BLaER1 (cell line): ENCODE measurements at regions not wholly inside any gene's neighbourhood (a gene's known extent, or its start where the extent isn't known, plus 50 kb on each side); places are given as distances from the start of the nearest gene placed in this dataset.
"Not testable (repeated sequence)": the region's sequence is repeated elsewhere in the genome, so short reads cannot be mapped to it uniquely, and the experiment has no call there.

ENCODE experiments used
- H3K27ac ChIP-seq: shearing (Covaris generic); formaldehyde crosslinking; 2 replicates; pipeline ENCODE4 v1.8.1; 2022
- H3K27me3 ChIP-seq: shearing (Covaris generic); formaldehyde crosslinking; 2 replicates; pipeline ENCODE4 v1.8.1; 2022
- H3K36me3 ChIP-seq: shearing (Covaris generic); formaldehyde crosslinking; 2 replicates; pipeline ENCODE4 v1.8.1; 2022
- H3K4me1 ChIP-seq: shearing (Covaris generic); formaldehyde crosslinking; 2 replicates; pipeline ENCODE4 v1.8.1; 2022
- H3K4me2 ChIP-seq: shearing (Covaris generic); formaldehyde crosslinking; 2 replicates; pipeline ENCODE4 v1.8.1; 2022
- H3K4me3 ChIP-seq: shearing (Covaris generic); formaldehyde crosslinking; 2 replicates; pipeline ENCODE4 v1.8.1; 2022
- H3K9ac ChIP-seq: shearing (Covaris generic); formaldehyde crosslinking; 2 replicates; pipeline ENCODE4 v1.8.1; 2022
- H3K9me3 ChIP-seq: shearing (Covaris generic); formaldehyde crosslinking; 2 replicates; pipeline ENCODE4 v1.8.1; 2022
- H4K20me1 ChIP-seq: shearing (Covaris generic); formaldehyde crosslinking; 2 replicates; pipeline ENCODE4 v1.8.1; 2022
- Cebpa-rat ChIP-seq: shearing (Covaris generic); IDR thresholded peaks from 2 replicates; pipeline ENCODE4 v1.8.1; 2022

DNA sequence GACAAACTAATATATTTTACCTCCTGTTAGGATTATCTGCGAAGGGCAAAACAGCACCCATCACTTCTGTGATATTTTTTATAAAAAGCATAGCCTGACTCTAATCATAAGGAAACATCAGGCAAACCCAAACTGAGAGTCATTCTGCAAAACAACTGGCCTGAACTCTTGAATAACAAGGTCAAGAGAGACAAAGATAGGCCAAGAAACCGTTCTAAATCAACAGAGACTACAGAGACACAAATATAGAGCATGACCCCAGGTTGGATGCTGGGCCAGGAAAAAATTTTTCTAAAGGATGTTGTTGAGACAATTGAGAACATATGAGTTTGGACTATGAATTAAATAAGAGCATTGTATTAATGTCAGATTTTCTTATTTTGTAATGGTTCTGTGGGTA is 384.9 kb downstream of the NFIB start:
- H4K20me1 ChIP-seq: no peaks in the 10 kb centered on the region
- H3K4me2 ChIP-seq: no peak overlapping the region
- H3K9ac ChIP-seq: no peak overlapping the region
- no peak for TF ChIP-seq Cebpa-rat
- H3K27me3 ChIP-seq: no peaks in the 10 kb centered on the region
- no peaks in the 10 kb centered on the region for H3K36me3 ChIP-seq
- H3K4me3 ChIP-seq: no peak overlapping the region
- H3K4me1 ChIP-seq: no peaks in the 10 kb centered on the region
- H3K9me3 ChIP-seq: peaks cover 8% of the 10 kb centered on the region; the same call in 1 of the 2 replicates
- H3K27ac ChIP-seq: no peak overlapping the region

DNA sequence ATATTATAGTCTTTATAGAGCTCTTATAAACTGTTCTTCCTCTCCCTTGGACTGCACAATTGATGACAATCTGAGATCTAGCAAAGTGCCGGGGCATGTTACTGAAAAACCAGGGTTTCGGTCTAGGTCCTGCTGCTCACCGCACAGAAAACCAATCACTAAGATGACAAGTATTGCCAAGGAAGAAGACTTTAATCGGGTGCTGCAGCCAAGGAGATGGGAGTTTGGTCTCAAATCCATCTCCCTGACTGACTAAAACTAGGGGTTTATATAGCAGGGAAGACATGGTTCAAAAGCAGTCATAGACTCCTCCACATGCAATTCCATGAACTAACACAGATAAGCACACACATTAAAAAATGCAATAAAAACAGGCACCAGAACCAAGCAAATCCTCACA is 390.6 kb downstream of the NFIB start:
- Histone ChIP-seq H3K27me3 (no peaks in the 10 kb centered on the region), H3K36me3 (no peaks in the 10 kb centered on the region)

DNA sequence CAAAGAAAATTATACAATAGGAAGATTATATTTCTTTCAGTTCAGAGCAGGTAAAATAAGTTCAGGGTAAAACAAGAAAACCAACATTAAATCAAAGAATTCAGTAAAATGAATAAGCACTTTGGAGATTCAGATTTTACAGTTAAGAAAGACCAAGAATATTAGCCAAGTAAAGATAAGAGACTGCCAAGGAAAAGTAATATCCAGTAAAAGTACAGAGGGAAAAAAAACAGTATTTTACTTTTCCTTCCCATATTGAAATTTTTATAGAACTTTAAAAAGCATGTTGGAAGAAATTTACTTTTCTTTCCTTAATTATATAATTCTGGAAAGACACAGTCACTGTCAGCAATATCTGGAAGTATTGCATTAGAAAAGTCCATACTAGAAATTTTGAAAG is 393.4 kb downstream of the NFIB start:
- peaks cover 18% of the 10 kb centered on the region for H3K9me3 ChIP-seq
- H3K27ac ChIP-seq: no peak overlapping the region
- H3K4me2 ChIP-seq: no peak overlapping the region
- no peaks in the 10 kb centered on the region for H3K4me1 ChIP-seq
- H3K36me3 ChIP-seq: no peaks in the 10 kb centered on the region
- no peak for TF ChIP-seq Cebpa-rat
- H4K20me1 ChIP-seq: no peaks in the 10 kb centered on the region
- H3K9ac ChIP-seq: no peak overlapping the region
- no peak overlapping the region for H3K4me3 ChIP-seq
- H3K27me3 ChIP-seq: no peaks in the 10 kb centered on the region

More for the DNA sequence above, 390.6 kb downstream of the NFIB start:
- Histone ChIP-seq H3K9ac (no peak overlapping the region), H4K20me1 (no peaks in the 10 kb centered on the region), H3K4me2 (no peak overlapping the region), H3K4me3 (no peak overlapping the region), H3K4me1 (no peaks in the 10 kb centered on the region), H3K9me3 (peaks cover 18% of the 10 kb centered on the region), H3K27ac (no peak overlapping the region)
- no peak for TF ChIP-seq Cebpa-rat

DNA sequence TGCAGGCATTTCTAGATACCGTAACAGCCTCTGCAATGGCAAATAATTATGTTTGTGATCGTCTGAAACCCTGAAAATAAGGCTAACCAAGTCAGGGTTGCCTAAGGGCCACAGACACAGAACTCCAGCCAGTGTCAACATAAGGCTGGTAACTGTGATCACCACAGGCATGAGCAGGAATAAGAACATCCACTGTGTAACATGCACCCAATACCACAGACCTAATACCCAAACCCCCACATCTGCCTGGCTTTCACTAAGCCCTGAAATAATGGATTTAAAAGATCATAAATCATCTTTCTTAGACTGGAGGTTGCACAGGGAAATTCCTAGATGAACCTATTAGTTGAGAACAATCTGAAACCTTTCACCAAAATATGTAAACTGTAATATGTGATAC is 394.5 kb downstream of the NFIB start:
- no peak for TF ChIP-seq Cebpa-rat
- Histone ChIP-seq H4K20me1 (no peaks in the 10 kb centered on the region), H3K27ac (no peak overlapping the region), H3K4me2 (no peak overlapping the region), H3K4me3 (no peak overlapping the region), H3K9ac (no peak overlapping the region), H3K36me3 (no peaks in the 10 kb centered on the region), H3K4me1 (no peaks in the 10 kb centered on the region), H3K27me3 (no peaks in the 10 kb centered on the region), H3K9me3 (peaks cover 10% of the 10 kb centered on the region)

DNA sequence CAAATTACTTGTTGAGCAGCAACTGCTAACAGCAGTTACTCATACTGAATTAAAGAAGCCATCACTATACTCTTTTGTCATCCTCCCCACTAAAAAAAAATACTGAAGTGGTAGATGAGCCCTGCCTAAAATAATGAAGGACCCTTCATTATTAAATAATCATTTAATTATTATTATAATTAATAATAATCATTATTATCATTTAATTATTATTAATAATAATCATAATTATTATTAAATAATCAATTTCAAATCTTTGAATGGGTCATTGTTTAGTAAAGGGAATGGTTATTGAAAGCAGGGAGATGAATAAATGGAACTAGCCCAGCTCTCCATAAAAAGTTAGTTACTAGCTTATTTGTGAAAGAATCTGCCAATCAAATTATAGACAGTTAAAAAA is 396.4 kb downstream of the NFIB start:
- Histone ChIP-seq H3K27ac (no peak overlapping the region), H3K36me3 (no peaks in the 10 kb centered on the region), H3K9me3 (no peaks in the 10 kb centered on the region), H3K27me3 (no peaks in the 10 kb centered on the region), H3K4me1 (no peaks in the 10 kb centered on the region), H3K4me2 (no peak overlapping the region), H3K4me3 (no peak overlapping the region), H4K20me1 (no peaks in the 10 kb centered on the region), H3K9ac (no peak overlapping the region)
- no peak for TF ChIP-seq Cebpa-rat

DNA sequence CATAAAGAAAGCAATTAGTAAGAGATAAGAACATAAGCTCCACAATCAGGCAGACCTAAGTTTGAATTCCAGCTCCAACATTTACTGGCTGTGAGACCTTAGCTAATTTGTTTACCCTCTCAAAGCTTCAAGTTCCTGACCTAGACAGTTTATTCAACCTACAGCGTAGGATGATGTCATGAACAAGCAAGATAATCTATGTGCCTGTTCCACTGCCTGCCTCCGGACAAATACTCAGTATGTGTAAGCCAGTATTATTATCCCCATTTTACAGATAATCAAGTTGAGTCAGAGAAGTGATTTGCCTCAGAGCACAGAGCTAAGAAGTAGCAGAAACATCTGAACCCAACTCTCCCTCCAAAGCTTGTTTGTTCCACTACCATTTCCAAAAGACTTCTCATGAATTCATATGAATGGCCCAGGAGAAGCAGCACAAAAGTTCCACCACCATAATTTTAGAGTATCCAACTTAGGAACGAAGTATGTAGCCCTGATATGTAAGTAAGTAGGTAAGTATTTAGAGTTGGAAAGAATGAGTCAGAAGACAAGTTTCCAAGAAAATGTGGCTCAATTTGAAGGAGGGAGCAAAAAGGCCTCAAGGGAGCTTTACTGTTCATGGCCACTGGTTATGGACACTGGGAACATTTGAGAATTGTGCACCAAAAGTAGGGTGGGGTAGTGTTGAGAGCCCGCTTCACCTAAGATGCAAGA is 398.2 kb downstream of the NFIB start:
- Histone ChIP-seq H3K9me3 (no peaks in the 10 kb centered on the region), H3K36me3 (no peaks in the 10 kb centered on the region), H3K4me1 (no peaks in the 10 kb centered on the region), H3K27ac (no peak overlapping the region), H4K20me1 (no peaks in the 10 kb centered on the region), H3K4me2 (no peak overlapping the region), H3K27me3 (no peaks in the 10 kb centered on the region), H3K4me3 (no peak overlapping the region), H3K9ac (no peak overlapping the region)
- no peak for TF ChIP-seq Cebpa-rat

DNA sequence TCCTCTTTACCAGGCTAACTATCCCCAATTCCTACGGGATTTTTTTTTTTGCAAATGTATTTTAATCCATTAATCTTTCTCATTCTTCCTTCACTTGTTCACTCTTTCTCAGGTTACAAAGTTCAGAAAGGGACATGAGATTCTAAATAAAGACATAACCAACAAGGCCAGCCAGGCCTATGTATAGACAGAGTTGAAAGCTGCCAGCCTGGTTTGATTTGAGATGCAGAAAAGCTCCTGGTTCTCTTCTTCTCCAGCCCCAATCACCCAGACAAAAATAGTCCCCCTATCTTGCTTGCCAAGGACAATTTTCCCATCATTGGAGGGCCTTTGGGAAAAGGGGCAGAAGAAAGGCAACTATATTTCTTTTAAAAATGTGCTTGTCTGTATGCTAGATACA is 398.8 kb downstream of the NFIB start:
- no peaks in the 10 kb centered on the region for H3K9me3 ChIP-seq
- no peaks in the 10 kb centered on the region for H3K4me1 ChIP-seq
- H3K36me3 ChIP-seq: no peaks in the 10 kb centered on the region
- H3K27ac ChIP-seq: no peak overlapping the region
- no peak overlapping the region for H3K9ac ChIP-seq
- TF ChIP-seq Cebpa-rat: no peak
- H3K4me2 ChIP-seq: no peak overlapping the region
- H3K4me3 ChIP-seq: no peak overlapping the region
- H3K27me3 ChIP-seq: no peaks in the 10 kb centered on the region
- no peaks in the 10 kb centered on the region for H4K20me1 ChIP-seq

DNA sequence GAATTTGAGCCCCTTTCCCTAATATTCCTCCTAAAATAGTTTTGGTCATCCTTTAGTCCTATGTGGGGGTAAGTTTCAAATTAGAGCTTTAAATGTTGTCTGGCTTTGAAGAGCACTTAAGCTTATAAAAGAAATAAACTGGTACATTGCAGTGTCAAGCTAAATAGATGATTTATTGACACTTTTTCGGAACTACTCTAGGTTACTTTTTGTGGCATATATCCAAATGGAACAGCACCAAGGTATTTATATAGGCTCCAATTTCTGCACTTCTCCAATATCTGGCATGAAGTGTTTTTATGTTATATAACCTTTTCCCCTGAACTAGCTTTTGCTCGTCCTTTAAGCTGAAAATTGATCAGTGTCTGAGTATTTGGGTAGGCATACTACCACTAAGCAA is 402.5 kb downstream of the NFIB start:
- TF ChIP-seq Cebpa-rat: no peak
- Histone ChIP-seq H4K20me1 (no peaks in the 10 kb centered on the region), H3K9ac (no peak overlapping the region), H3K4me1 (no peaks in the 10 kb centered on the region), H3K36me3 (no peaks in the 10 kb centered on the region), H3K9me3 (0 out of 2 replicates have a peak, but pooled peaks cover 7% of the 10 kb centered on the region), H3K4me3 (no peak overlapping the region), H3K4me2 (no peak overlapping the region), H3K27ac (no peak overlapping the region), H3K27me3 (no peaks in the 10 kb centered on the region)

DNA sequence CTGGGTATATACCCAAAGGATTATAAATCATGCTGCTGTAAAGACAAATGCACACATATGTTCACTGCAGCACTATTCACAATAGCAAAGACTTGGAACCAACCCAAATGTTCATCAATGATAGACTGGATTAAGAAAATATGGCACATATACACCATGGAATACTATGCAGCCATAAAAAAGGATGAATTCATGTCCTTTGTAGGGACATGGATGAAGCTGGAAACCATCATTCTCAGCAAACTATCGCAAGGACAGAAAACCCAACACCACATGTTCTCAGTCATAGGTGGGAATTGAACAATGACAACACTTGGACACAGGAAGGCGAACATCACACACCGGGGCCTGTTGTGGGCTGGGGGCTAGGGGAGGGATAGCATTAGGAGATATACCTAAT is 406.1 kb downstream of the NFIB start:
- not testable (repeated sequence) for H3K4me2 ChIP-seq, H3K9ac ChIP-seq, H3K9me3 ChIP-seq, H3K27ac ChIP-seq, H3K36me3 ChIP-seq, H4K20me1 ChIP-seq, H3K4me1 ChIP-seq, H3K4me3 ChIP-seq, H3K27me3 ChIP-seq

DNA sequence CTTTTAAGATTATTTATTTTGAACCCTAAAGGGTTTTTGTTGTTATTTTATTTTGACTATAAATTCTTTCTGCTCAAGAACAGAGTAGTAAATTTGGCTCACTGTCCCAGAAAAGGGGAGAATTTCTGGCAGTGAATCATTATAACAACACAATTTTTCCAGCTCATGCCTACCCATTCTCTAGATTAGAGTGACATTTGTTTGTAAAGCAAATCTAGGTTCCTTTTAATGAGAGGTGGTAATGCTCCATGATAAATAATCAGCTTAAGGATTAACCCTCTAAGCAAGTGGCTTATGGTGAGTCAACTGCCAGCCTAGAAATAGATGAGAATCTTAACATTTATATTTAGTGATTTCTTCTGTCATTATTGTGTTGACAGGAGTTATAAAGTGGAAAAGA is 409.2 kb downstream of the NFIB start:
- 0 out of 2 replicates have a peak, but pooled peaks cover 10% of the 10 kb centered on the region for H3K9me3 ChIP-seq
- H3K36me3 ChIP-seq: no peaks in the 10 kb centered on the region
- no peaks in the 10 kb centered on the region for H4K20me1 ChIP-seq
- no peaks in the 10 kb centered on the region for H3K27me3 ChIP-seq
- no peaks in the 10 kb centered on the region for H3K4me1 ChIP-seq
- H3K4me3 ChIP-seq: no peak overlapping the region
- H3K27ac ChIP-seq: no peak overlapping the region
- H3K4me2 ChIP-seq: no peak overlapping the region
- no peak for TF ChIP-seq Cebpa-rat
- H3K9ac ChIP-seq: no peak overlapping the region

DNA sequence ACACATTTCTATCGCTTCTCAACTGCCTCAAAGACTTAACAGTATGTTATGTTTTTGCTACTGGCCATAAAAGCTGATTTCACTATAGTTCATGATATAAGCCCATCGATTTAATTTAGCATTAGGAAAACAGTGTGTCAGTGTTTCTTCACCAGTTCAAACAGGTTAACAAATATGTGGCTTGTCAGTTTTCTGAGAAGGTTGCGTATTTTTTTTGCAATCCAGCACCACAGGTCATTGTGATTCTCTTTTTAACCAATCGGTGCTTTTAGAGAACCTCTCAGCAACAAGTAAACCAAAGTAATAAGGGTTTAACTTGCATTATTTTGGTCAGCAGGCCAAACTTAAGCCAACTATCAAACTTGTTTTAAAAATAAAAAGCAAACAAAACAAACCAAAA is 409.6 kb downstream of the NFIB start:
- Histone ChIP-seq H4K20me1 (no peaks in the 10 kb centered on the region), H3K4me1 (no peaks in the 10 kb centered on the region), H3K9me3 (0 out of 2 replicates have a peak, but pooled peaks cover 10% of the 10 kb centered on the region), H3K27me3 (no peaks in the 10 kb centered on the region), H3K9ac (no peak overlapping the region), H3K4me2 (no peak overlapping the region), H3K4me3 (no peak overlapping the region), H3K36me3 (no peaks in the 10 kb centered on the region), H3K27ac (no peak overlapping the region)
- TF ChIP-seq Cebpa-rat: no peak
